NCI-H2227 (cell line): ENCODE measurements at regions not wholly inside any gene's neighbourhood (a gene's known extent, or its start where the extent isn't known, plus 50 kb on each side); places are given as distances from the start of the nearest gene placed in this dataset.
"Not testable (repeated sequence)": the region's sequence is repeated elsewhere in the genome, so short reads cannot be mapped to it uniquely, and the experiment has no call there.

ENCODE experiments used
- DNase-seq: peaks from one replicate; lab custom pipeline; 2025; ENCODE audit not compliant: unreplicated experiment; lab: John Stamatoyannopoulos, UW

DNA sequence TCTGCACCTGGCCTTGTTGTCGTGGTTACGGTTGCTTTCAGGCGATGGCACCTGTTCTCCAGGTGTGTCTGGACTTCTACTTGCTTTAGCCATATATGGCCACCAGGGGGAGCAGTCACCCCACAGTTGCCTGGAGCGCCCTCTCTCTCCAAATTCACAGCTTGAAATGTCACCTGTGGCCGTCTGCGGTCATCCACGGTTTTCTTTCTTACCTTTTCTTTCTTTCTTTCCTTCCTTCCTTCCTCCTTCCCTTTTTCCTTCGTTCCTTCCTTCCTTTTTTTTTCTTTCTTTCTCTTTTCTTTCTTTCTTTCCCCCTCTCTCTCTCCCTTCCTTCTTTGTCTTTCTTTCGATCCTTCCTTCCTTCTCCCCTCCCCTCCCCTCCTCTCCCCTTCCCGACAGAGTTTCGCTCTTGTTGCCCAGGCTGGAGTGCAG is 150.5 kb upstream of the VKORC1L1 start:
- DNase-seq, result peak; percentile 37

DNA sequence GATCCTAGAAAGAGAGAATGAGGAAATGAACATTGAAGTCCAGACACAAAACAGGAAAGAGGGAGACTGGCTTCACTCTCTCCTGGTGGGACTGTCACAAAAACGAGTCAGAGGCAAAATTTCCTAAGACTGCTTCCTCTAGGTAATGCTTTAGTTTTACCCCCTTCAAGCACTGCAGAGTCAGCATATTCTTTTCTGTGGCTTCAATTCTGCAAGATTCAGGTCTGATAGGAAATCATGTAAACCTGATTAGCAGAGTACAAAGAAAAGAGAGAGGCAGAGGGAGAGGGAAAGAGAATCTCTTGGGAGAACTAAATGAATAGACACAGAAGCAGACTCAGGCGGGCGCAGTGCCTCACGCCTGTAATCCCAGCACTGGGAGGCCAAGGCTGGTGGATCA is 145.7 kb upstream of the VKORC1L1 start:
- DNase-seq, result not testable (repeated sequence)

DNA sequence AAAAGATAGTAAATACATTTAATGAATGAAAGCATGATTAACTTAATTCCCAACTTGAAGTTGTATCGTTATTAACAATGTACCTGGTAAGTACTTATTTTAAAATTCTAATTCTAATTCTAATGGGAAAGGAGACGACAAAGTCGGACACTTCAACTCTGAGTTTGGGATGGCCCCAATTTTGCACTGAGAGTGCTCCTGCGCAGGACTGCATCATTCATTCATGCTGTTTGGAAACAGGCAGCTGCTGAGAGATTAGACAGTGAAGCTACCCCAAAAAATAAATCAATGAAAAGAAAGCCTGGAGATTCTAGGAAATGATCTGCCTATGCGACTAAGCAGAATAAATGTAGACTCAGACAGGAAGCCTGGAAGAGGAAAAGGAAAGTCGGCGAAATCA is 141.7 kb upstream of the VKORC1L1 start:
- no peak for DNase-seq

DNA sequence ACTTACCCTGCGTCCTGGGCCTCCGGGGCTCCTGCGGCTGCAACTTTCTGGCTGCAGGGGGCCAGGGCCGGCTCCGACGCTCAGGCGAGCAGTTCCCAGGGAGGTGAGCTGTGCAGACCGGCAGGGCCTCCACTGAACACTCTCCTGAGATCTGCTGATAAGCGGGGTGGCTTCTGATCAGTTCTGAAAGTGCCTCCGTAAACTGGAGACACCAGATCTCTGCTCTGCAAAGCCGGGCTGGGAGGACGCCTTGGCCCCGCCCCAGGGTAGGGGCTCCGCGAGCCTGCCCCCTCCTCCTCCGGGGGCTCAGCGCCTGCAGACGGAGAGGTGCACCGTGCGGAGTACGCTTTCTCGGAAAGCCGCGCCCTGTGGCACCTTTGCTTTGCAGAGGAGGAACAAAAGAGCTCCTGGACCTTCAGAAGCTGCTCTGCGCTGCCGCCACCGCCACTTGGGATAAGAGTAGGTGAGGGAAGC is 141.3 kb upstream of the VKORC1L1 start:
- DNase-seq, result peak; percentile 77

DNA sequence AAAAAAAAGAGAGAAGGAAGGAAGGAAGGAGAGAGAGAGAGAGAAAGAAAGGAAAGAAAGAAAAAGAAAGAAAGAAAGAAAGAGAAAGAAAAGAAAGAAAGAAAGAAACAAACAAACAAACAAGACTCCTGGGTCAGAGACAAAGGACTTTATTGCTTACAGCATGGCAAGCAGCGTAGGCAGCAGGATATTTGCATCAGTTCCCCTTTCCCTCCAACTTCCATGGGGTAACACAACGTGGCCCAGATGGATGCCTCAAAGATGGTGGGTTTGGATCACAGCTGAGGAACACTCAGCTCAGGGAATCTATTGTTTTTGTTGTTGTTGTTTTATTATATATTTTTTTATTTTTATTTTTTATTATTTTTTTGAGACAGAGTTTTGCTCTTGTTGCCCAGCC is 128.5 kb upstream of the VKORC1L1 start:
- no peak for DNase-seq

DNA sequence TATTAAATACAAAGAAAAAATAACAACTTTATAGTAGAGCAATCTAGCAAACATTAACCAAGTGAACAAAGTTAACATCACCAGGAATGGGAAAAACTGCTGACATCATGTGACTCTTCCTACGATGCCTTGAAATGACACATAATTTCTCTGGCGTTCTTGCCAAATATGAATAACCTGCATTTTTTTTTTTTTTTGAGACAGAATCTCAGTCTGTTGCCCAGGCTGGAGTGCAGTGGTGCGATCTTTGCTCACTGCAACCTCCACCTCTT is 126.5 kb upstream of the VKORC1L1 start:
- DNase-seq, result no peak

DNA sequence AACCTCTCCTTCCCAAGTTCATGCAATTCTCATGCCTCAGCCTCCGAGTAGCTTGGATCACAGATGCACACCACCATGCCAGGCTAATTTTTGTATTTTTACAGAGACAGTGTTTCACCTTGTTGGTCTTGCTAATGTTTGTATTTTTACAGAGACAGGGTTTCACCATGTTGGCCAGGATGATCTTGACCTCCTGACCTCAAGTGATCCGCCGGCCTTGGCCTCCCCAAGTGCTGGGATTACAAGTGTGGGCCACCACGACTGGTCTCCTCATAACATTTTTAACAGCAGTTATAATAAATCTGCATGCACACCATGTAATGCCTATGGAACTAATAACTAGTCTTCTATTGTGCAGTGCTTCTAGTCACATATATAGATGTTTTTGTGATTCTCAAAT is 123.8 kb upstream of the VKORC1L1 start:
- DNase-seq, result no peak

DNA sequence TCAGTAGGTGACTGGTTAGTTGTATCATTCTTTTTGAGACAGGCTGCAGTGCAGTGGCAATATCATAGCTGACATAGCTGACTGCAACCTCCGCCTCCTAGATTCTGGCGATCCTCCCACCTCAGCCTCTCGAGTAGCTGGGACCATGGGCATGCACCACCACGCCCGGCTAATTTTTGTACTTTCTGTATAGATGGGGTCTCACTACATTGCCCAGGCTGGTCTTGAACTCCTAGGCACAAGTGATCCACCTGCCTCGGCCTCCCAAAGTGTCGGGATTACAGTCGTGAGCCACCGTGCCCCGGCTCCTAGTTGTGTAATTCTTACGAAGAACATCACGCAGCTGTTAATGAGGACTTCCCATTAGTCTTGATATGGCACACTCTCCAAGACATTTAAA is 123.4 kb upstream of the VKORC1L1 start:
- no peak for DNase-seq

DNA sequence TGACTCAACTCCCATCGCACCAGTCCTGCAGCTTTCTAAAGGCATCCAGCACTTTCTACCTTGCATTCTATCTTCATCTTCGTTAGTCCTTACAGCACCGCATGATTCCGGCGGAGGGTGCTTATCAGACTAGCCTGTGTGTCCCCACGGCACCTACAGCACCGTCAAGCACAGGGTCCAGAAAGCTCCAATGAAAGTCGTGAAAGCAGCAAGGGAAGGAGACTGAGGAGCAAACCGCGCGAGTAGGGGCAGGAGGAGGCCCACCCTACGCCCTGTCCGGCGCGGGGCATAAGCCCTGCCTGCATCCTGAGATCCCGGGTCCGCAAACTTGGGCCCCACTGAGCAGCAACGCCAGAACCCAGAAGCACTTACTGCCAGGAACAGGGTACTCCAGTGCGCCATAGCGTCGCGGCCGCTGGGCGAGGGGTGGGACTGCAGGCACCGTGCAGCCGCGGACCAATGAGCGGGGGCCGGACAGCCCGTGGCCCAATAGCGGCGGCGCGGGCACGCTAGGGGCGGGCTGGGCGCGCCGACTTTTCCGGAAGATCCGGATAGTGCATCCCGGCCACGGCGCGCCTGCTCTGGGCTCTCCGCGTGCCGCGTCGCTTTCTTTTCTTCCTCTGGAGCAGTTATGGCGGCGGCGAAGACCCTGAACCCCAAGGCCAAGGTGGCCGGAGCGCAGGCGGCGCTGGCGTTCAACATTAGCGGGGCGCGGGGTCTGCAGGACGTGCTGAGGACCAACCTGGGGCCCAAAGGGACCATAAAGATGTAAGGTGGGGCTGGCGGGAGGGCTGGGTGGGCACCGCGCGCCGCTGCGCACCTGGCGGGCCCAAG is 122.1 kb upstream of the VKORC1L1 start:
- peak; percentile 96 for DNase-seq

DNA sequence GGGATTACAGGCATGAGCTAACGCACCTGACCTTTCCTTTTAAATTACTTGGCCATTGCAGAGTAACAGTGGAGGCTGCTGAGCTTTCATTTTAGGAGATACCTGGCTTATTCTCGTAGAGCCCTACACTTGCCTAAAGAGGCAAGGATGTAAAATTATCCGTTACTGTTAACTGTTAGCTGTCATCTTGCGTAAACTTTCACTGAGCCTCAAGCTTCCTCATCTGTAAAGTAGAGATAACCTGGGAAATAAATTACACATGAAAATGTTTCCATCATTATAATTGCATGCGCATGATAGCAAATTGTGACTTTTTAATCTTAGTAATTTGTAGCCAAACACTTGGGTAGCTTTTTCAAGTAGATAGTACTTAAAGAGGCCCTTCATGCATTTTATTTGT is 118.8 kb upstream of the VKORC1L1 start:
- DNase-seq, result not testable (repeated sequence)

DNA sequence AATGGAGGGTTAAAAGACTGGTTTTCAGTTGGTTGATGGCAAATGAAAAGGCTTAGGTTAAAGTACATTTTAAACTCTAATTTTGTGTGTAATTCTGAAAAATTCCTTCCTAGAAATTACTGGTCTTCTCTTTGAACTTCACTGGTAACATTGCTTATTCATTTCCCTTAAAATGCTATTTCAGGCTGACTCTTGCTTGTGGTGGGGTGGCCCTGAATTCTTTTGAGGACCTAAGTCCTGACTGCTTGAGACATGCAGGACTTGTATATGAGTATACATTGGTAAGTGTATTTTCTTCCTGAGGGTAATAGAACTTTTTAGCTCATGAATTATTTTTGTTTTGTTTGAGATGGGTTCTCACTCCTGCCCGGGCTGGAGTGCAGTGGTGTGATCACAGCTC is 113.9 kb upstream of the VKORC1L1 start:
- DNase-seq, result not testable (repeated sequence)

DNA sequence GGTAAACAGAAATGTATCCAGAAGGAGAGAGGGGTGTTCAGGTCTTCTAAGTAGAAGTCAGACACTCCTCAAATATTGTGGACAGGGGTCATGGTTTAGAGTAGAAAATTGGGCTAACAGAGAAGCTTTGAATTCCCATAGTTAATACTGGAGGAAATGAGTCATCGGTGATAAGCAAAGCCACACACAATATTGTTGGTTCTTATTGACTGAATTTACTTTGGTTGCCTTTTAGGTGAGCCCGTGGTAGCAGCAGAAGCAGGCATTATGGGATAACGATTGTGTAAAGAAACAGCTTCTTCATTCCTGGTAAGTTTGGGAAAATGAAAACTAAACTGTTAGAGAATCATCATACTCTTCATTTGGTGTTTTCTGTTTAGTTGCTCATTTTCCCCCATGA is 110.2 kb upstream of the VKORC1L1 start:
- DNase-seq, result not testable (repeated sequence)

DNA sequence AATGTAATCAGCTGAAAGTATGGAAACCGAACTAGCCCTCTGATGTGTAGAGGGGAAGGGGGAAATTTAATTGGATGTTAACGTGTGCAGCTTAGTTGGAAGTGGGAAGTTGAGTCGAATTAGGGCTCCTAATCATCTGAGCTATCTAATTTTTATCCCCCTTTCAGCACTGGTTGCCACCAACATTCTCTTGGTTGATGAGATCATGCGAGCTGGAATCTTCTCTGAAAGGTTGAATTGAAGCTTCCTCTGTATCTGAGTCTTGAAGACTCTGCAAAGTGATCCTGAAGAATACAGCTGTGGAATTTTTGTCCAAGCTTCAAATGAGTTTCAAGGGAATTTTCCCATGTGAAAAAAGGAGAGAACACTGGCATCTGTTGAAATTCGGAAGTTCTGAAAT is 109.8 kb upstream of the VKORC1L1 start:
- DNase-seq, result not testable (repeated sequence)

DNA sequence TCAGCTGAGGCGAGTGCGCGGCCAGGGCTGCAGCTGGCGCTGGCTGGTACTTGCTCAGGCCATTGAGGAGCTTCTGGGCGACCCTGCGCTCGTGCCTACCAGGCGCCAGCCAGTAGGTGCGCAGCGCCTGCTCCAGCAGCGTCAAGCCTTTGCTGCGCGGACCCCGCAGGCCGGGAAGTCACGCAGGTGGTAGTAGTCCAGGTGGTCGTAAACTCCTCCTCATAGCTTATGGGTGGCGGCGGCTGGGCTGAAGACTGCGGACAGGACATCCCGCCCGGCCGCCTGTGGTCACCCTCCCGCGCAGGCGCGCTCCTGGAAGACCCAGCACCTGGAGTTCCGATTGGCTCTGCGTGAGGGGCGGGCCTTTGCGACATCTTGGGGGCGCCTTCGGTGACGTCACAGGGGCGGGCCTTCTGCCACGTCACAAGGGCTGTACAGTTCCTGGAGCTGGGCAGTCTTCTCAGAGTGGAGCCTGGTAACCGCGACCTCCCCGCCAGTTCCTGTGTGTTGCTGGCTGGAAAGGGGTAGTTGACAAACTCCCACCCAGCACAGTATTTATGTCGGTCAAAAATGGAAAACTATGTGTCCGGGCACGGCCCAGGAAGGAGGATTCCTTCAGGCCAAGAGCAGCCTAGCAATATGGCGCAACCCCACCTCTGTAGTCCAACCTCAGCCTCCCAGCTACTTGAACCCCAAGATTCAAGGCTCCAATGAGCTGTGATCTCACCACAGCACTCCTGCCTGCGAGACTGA is 102.2 kb upstream of the VKORC1L1 start:
- peak; percentile 95 for DNase-seq

DNA sequence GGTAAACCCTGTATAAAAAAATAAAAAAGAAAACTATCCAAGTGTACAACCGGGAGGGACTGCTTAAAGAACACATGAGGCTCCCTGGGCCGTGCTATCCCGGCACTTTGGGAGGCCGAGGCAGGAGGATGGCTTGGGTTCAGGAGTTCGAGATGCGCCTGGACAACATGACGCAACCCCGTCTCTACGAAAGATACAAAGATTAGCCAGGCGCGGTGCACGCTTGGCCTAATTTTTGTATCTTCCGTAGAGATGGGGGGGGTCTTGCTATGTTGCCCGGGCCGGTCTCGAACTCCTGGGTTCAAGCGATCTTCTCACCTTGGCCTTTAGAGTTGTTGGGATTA is 101.7 kb upstream of the VKORC1L1 start:
- peak; percentile 36 for DNase-seq

DNA sequence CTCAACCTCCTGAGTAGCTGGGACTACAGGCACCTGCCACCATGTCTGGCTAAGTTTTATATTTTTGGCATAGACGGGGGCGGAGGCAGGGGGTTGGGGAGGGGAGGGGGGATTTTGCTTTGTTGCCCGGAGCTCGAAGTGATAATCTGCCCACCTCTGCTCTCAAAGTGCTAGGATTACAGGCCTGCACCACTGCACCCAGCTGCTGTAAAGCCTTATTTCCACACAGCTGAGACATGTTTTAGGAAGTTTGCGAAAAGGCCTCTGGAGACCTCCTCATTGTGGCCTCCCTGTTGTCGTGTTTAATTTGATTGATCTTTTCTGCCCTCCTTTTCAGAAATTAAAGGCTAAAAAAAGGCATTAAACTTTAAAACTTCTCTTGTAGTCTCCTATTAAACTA is 96.2 kb upstream of the VKORC1L1 start:
- not testable (repeated sequence) for DNase-seq

DNA sequence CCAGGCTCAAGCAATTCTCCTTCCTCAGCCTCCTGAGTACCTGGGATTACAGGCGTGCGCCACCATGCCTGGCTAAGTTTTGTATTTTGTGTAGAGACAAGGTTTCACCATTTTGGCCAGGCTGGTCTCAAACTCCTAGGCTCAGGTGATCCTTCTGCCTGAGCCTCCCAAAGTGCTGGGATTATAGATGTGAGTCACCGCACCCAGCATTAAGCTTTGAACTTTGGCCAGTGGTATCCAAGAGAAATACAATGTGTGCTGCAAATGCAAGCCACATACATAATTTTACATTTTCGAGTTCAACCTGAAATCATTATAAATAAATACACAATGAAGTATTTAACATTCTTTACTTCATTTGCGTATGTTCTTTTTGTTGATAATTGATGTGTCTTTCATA is 82.9 kb upstream of the VKORC1L1 start:
- DNase-seq, result not testable (repeated sequence)

DNA sequence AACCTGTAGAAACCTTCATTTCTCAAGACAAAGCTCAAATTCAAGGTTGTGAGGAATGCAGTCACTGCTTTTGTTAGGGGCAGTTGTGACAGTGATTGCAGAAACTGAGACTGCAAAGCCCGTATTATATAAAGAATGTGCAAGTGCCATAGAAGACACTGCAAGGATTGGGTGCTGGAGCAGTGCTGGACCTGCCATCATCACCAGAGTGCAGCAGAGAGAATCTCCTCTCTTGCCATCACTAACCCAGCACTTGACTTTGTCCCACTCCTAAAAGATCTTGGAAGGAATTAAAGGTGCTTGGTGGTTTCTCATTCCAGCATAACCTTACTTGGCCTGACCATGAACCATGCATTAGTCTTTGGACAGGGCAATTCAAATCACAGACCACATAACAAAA is 81.1 kb upstream of the VKORC1L1 start:
- not testable (repeated sequence) for DNase-seq

DNA sequence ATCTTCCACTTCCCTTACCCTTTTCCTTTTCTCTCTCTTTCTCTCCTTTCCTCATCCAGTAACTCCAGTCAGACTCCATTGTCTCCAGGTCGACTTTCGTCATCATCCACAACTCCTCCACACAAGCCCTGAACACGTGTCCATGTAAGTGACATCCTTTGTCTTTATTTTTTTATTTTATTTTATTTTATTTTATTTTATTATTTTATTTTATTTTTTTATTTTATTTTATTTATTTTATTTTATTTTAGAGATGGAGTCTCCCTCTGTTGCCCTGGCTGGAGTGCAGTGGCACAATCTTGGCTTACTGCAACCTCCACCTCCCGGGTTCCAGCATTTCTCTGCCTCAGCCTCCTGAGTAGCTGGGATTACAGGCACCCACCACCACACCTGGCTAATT is 80.1 kb upstream of the VKORC1L1 start:
- not testable (repeated sequence) for DNase-seq

DNA sequence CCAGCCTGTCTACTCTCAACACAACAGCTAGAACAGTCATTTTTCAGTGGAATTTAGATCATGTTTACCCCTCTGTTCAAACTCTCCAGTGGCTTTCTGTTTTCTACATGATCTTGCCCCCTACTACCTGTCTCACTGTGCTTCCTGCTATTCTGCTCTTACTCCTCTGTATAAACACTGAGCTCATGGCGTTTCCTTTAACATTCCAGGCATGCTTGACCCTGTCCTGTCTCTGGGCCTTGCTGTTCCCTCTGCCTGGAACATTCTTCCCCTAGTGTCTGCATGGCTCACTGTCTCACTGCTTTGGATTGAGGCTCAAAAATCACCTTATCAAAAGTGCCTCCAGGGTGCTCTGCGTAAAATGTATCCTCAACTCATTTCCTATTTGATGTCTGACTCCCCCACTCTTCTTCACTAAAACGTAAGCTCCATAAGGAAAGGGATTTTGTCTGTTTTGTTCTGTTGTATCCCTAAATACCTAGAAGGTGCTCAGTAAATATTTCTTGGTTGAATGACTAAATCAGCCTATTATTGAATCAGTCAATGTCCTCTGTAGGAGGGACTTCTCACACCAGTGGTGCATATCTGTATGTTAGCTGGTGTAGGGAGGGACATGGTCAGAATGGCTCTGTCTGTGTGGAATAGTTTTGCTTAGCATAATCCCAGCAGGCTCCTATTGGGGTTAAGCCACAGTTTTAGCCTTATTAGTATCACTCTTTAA is 78.0 kb upstream of the VKORC1L1 start:
- not testable (repeated sequence) for DNase-seq

DNA sequence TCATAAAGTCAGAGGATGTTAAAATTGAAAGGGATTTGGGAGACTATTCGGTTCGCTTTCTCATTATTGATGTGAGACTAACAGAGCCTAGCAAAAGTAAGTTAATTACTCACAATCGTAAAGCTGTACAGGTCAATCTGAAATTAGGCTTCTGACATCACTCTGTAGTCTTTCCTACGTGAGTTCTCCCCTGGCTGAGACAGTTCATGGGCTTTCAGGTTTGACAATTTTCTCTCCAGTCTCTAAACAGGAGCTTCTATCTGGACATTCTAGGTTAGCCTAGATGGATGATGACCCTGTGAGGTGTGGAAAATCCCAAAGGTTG is 77.5 kb upstream of the VKORC1L1 start:
- not testable (repeated sequence) for DNase-seq

DNA sequence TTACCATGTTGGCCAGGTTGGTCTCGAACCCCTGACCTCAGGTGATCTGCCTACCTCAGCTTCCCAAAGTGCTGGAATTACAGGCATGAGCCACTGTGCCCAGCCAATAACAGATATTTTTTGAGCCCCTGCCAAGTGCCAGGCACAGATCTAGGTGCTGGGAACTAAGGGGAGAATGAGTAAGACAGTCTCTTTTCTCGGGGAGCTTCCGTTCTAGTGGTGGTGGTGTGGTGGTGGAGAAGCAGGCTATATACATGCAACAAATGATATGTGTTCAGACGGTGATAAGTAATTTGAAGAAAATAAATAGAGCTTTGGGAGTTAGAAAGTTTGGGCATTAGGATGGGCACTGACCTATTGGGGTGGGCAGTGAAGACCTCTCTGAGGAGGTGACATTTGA is 76.7 kb upstream of the VKORC1L1 start:
- no peak for DNase-seq
